HEK293 (cell line): ENCODE measurements at regions not wholly inside any gene's neighbourhood (a gene's known extent, or its start where the extent isn't known, plus 50 kb on each side); places are given as distances from the start of the nearest gene placed in this dataset.

Source experiments
- CTCF ChIA-PET: fragments of 350-600 bp; formaldehyde crosslinking; extraction: SDS; loops from one replicate; lab custom pipeline; 2021; ENCODE audit warnings: antibody characterized with exemption; lab: Yijun Ruan, JAX
- POLR2A ChIA-PET: fragments of 300-600 bp; formaldehyde crosslinking; extraction: SDS; loops from one replicate; lab custom pipeline; 2020; ENCODE audit warnings: antibody characterized with exemption, inconsistent platforms; lab: Yijun Ruan, JAX
- H3K27ac ChIP-seq: fragments of 200-500 bp; sonication (Bioruptor generic); 2 replicates; pipeline ENCODE4 v1.5.1; 2014; ENCODE audit warnings: low read depth, low read length, control low read depth, inconsistent platforms; ENCODE audit errors: extremely low read depth
- H3K36me3 ChIP-seq, 2 experiments: fragments of 200-500 bp in 1 of 2; sonication (Bioruptor generic) in 1 of 2; 1 replicate in 1 of 2; 2 replicates in 1 of 2; pipeline ENCODE4 v1.5.1; 2014 to 2017; ENCODE audit warnings: inconsistent platforms in 2 of 2, low read length in 2 of 2; ENCODE audit not compliant: control insufficient read depth in 2 of 2, insufficient read depth in 1 of 2
- H3K4me1 ChIP-seq: fragments of 200-500 bp; sonication (Bioruptor generic); 2 replicates; pipeline ENCODE4 v1.5.1; 2014; ENCODE audit warnings: mild to moderate bottlenecking, low read length, inconsistent platforms; ENCODE audit not compliant: control insufficient read depth, insufficient read depth
- H3K4me3 ChIP-seq: 2 replicates; pipeline ENCODE4 v1.5.1; 2011; ENCODE audit warnings: low read depth, mild to moderate bottlenecking, control low read depth, low read length, moderate library complexity
- H3K9me3 ChIP-seq: fragments of 200-500 bp; sonication (Bioruptor generic); 2 replicates; pipeline ENCODE4 v1.5.1; 2014; ENCODE audit warnings: low read depth, low read length, inconsistent platforms; ENCODE audit not compliant: control insufficient read depth, insufficient read depth
- FEZF1 ChIP-seq: fragments of 450-650 bp; formaldehyde crosslinking; IDR thresholded peaks from 2 replicates; pipeline ENCODE4 v1.5.1; 2016; ENCODE audit warnings: missing biosample characterization, missing genetic modification characterization
- GLI4 ChIP-seq: fragments of 450-650 bp; formaldehyde crosslinking; IDR thresholded peaks from 2 replicates; pipeline ENCODE4 v1.5.1; 2016; ENCODE audit warnings: missing biosample characterization, missing genetic modification characterization
- IKZF3 ChIP-seq: fragments of 450-650 bp; IDR thresholded peaks from 2 replicates; pipeline ENCODE4 v1.5.0; 2018; ENCODE audit warnings: missing biosample characterization, mild to moderate bottlenecking, missing genetic modification characterization, moderate library complexity
- KLF10 ChIP-seq: fragments of 450-650 bp; IDR thresholded peaks from 2 replicates; pipeline ENCODE4 v1.5.1; 2018; ENCODE audit warnings: missing biosample characterization, mild to moderate bottlenecking, missing genetic modification characterization
- KLF7 ChIP-seq: fragments of 450-650 bp; formaldehyde crosslinking; IDR thresholded peaks from 2 replicates; pipeline ENCODE4 v1.5.1; 2016; ENCODE audit warnings: missing biosample characterization, missing genetic modification characterization, borderline replicate concordance
- PRDM4 ChIP-seq: fragments of 450-650 bp; formaldehyde crosslinking; IDR thresholded peaks from 2 replicates; pipeline ENCODE4 v1.5.1; 2017; ENCODE audit warnings: missing biosample characterization, missing genetic modification characterization
- RBAK ChIP-seq: fragments of 450-650 bp; formaldehyde crosslinking; IDR thresholded peaks from 2 replicates; pipeline ENCODE4 v1.5.1; 2016; ENCODE audit warnings: missing biosample characterization, missing genetic modification characterization
- REPIN1 ChIP-seq: fragments of 450-650 bp; formaldehyde crosslinking; IDR thresholded peaks from 2 replicates; pipeline ENCODE4 v1.5.1; 2017; ENCODE audit warnings: missing biosample characterization, missing genetic modification characterization, low read depth
- YY1 ChIP-seq: fragments of 450-650 bp; formaldehyde crosslinking; IDR thresholded peaks from 2 replicates; pipeline ENCODE4 v1.5.1; 2018; ENCODE audit warnings: missing biosample characterization, missing genetic modification characterization
- ZBTB10 ChIP-seq: fragments of 450-650 bp; formaldehyde crosslinking; IDR thresholded peaks from 2 replicates; pipeline ENCODE4 v1.5.1; 2016; ENCODE audit warnings: missing biosample characterization, missing genetic modification characterization
- ZNF112 ChIP-seq: fragments of 450-650 bp; formaldehyde crosslinking; IDR thresholded peaks from 2 replicates; pipeline ENCODE4 v1.5.0; 2017; ENCODE audit warnings: missing biosample characterization, missing genetic modification characterization
- ZNF121 ChIP-seq: fragments of 450-650 bp; formaldehyde crosslinking; IDR thresholded peaks from 2 replicates; pipeline ENCODE4 v1.5.1; 2016; ENCODE audit warnings: missing biosample characterization, missing genetic modification characterization
- ZNF169 ChIP-seq: fragments of 450-650 bp; formaldehyde crosslinking; IDR thresholded peaks from 2 replicates; pipeline ENCODE4 v1.5.1; 2016; ENCODE audit warnings: missing biosample characterization, missing genetic modification characterization
- ZNF266 ChIP-seq: fragments of 450-650 bp; formaldehyde crosslinking; IDR thresholded peaks from 2 replicates; pipeline ENCODE4 v1.5.1; 2016; ENCODE audit warnings: missing biosample characterization, missing genetic modification characterization, low read depth
- ZNF311 ChIP-seq: fragments of 450-650 bp; formaldehyde crosslinking; IDR thresholded peaks from 2 replicates; pipeline ENCODE4 v1.5.1; 2017; ENCODE audit warnings: missing biosample characterization, missing genetic modification characterization, borderline replicate concordance
- ZNF362 ChIP-seq: fragments of 450-650 bp; formaldehyde crosslinking; IDR thresholded peaks from 2 replicates; pipeline ENCODE4 v1.5.1; 2016; ENCODE audit warnings: missing biosample characterization, missing genetic modification characterization
- ZNF391 ChIP-seq: fragments of 450-650 bp; formaldehyde crosslinking; IDR thresholded peaks from 2 replicates; pipeline ENCODE4 v1.5.1; 2016; ENCODE audit warnings: low read depth, missing biosample characterization, missing genetic modification characterization, borderline replicate concordance
- ZNF510 ChIP-seq: fragments of 450-650 bp; formaldehyde crosslinking; IDR thresholded peaks from 2 replicates; pipeline ENCODE4 v1.5.1; 2018; ENCODE audit warnings: mild to moderate bottlenecking, missing genetic modification characterization, missing biosample characterization; ENCODE audit not compliant: insufficient replicate concordance
- ZNF513 ChIP-seq: fragments of 450-650 bp; IDR thresholded peaks from 2 replicates; pipeline ENCODE4 v1.5.1; 2018; ENCODE audit warnings: missing biosample characterization, missing genetic modification characterization
- ZNF623 ChIP-seq: fragments of 450-650 bp; formaldehyde crosslinking; IDR thresholded peaks from 2 replicates; pipeline ENCODE4 v1.5.1; 2016; ENCODE audit warnings: missing biosample characterization, missing genetic modification characterization
- ZNF670 ChIP-seq: fragments of 450-650 bp; formaldehyde crosslinking; IDR thresholded peaks from 2 replicates; pipeline ENCODE4 v1.5.1; 2016; ENCODE audit warnings: missing biosample characterization, missing genetic modification characterization, low read depth
- ZNF701 ChIP-seq: fragments of 450-650 bp; formaldehyde crosslinking; IDR thresholded peaks from 2 replicates; pipeline ENCODE4 v1.5.1; 2016; ENCODE audit warnings: missing biosample characterization, missing genetic modification characterization
- ZNF76 ChIP-seq: fragments of 450-650 bp; formaldehyde crosslinking; IDR thresholded peaks from 2 replicates; pipeline ENCODE4; 2016; ENCODE audit warnings: low read depth, missing biosample characterization, missing genetic modification characterization, borderline replicate concordance
- ZSCAN16 ChIP-seq: fragments of 450-650 bp; formaldehyde crosslinking; IDR thresholded peaks from 2 replicates; pipeline ENCODE4 v1.5.1; 2016; ENCODE audit warnings: missing biosample characterization, missing genetic modification characterization

GRCh38 chr6:93806409-93807270 is 387.3 kb upstream of the EPHA7 start:
- no peak overlapping the region for H3K4me3 ChIP-seq
- ChIA-PET POLR2A (no interaction called here), CTCF (no interaction called here)
- H3K27ac ChIP-seq, result no peak overlapping the region
- no peak for TF ChIP-seq ZNF121 (tag by site-specific recombination)
- TF ChIP-seq ZNF513 (tag by site-specific recombination), result no peak
- TF ChIP-seq ZNF391 (tag by site-specific recombination), result no peak
- no peak for TF ChIP-seq ZNF623 (tag by site-specific recombination)
- no peak for TF ChIP-seq ZSCAN16 (tag by site-specific recombination)
- no peak for TF ChIP-seq ZNF510
- no peak for TF ChIP-seq RBAK (tag by site-specific recombination)
- no peak for TF ChIP-seq ZNF76
- no peak for TF ChIP-seq GLI4 (tag by site-specific recombination)
- no peak for TF ChIP-seq KLF7 (tag by site-specific recombination)
- no peak for TF ChIP-seq REPIN1
- no peak for TF ChIP-seq PRDM4 (tag by site-specific recombination)
- no peak for TF ChIP-seq ZNF112 (tag by site-specific recombination)
- TF ChIP-seq FEZF1 (tag by site-specific recombination), result no peak
- TF ChIP-seq IKZF3, result no peak
- TF ChIP-seq ZNF670 (tag by site-specific recombination), result no peak
- TF ChIP-seq ZNF362, result no peak
- no peak for TF ChIP-seq ZNF169 (tag by site-specific recombination)
- no peak for TF ChIP-seq ZNF701
- H3K4me1 ChIP-seq, result no peaks in the 10 kb centered on the region
- no peaks in the 10 kb centered on the region for H3K36me3 ChIP-seq
- no peaks in the 10 kb centered on the region for H3K9me3 ChIP-seq

GRCh38 chr6:93801101-93801847 is 381.9 kb upstream of the EPHA7 start:
- H3K4me3 ChIP-seq, result no peak overlapping the region
- H3K4me1 ChIP-seq, result no peaks in the 10 kb centered on the region
- POLR2A ChIA-PET, result no interaction called here
- H3K36me3 ChIP-seq, result no peaks in the 10 kb centered on the region
- CTCF ChIA-PET, result no interaction called here
- TF ChIP-seq KLF10, result no peak
- TF ChIP-seq ZNF311, result no peak
- TF ChIP-seq ZBTB10 (tag by site-specific recombination), result no peak
- no peak for TF ChIP-seq YY1 (tag by site-specific recombination)
- no peak for TF ChIP-seq ZNF266
- no peaks in the 10 kb centered on the region for H3K9me3 ChIP-seq
- no peak overlapping the region for H3K27ac ChIP-seq
